ENCODE measurements at regions not wholly inside any gene's neighbourhood (a gene's known extent, or its start where the extent isn't known, plus 50 kb on each side); places are given as distances from the start of the nearest gene placed in this dataset.
A peak's percentile ranks its signal among the peaks of the same experiment; 100 is the strongest.

DNA sequence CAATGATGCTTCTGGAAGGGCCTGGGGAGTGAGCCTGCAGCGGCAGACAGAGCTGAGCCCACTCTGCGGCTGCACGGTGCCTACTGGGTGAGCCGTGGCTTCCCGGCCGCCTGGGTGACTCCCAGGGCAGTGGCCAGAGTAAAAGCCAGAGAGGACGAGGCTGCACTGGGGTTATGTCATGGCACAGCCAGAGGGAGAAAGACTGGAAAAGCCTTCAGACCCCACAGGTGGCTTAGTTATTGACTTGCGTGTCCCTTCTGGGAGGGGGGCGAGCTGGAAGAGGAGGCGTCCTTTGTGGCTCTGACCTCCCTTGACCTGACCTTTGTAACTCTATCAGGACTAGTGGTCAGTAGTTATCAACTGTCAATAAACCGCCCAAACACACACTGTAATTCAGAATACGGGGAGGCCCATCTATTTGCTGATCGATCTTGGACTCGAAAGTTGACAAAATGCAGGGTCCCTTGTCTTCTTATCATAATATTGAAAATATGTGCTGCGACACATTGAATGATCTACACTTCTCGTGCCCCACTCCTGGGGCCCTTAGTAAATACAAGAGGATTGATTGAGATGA, 385.9 kb upstream of the ZFHX3 start (continued):
- TF ChIP-seq, protein P1, sequence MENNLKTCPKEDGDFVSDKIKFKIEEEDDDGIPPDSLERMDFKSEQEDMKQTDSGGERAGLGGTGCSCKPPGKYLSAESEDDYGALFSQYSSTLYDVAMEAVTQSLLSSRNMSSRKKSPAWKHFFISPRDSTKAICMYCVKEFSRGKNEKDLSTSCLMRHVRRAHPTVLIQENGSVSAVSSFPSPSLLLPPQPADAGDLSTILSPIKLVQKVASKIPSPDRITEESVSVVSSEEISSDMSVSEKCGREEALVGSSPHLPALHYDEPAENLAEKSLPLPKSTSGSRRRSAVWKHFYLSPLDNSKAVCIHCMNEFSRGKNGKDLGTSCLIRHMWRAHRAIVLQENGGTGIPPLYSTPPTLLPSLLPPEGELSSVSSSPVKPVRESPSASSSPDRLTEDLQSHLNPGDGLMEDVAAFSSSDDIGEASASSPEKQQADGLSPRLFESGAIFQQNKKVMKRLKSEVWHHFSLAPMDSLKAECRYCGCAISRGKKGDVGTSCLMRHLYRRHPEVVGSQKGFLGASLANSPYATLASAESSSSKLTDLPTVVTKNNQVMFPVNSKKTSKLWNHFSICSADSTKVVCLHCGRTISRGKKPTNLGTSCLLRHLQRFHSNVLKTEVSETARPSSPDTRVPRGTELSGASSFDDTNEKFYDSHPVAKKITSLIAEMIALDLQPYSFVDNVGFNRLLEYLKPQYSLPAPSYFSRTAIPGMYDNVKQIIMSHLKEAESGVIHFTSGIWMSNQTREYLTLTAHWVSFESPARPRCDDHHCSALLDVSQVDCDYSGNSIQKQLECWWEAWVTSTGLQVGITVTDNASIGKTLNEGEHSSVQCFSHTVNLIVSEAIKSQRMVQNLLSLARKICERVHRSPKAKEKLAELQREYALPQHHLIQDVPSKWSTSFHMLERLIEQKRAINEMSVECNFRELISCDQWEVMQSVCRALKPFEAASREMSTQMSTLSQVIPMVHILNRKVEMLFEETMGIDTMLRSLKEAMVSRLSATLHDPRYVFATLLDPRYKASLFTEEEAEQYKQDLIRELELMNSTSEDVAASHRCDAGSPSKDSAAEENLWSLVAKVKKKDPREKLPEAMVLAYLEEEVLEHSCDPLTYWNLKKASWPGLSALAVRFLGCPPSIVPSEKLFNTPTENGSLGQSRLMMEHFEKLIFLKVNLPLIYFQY (CRISPR knock-in tag; IDR thresholded peaks at IDR 0.05; ENCODE audit: borderline replicate concordance) = no peak
- TF ChIP-seq NR2F6 (IDR thresholded peaks at IDR 0.05) (peak; percentile 70; the same call in 1 of the 2 replicates), NR2F6 (CRISPR knock-in tag; IDR thresholded peaks at IDR 0.05) (no peak), ZNF253 (CRISPR knock-in tag; IDR thresholded peaks at IDR 0.05; ENCODE audit: borderline replicate concordance) (no peak), SOX13 (IDR thresholded peaks at IDR 0.05) (no peak), SOX13 (CRISPR knock-in tag; conservative IDR thresholded peaks at IDR 0.05 in 1 of 2, IDR thresholded peaks at IDR 0.05 in 1 of 2) (peak in 1 of 2 experiments; percentile 56; a peak in 2 of 4 replicates)

DNA sequence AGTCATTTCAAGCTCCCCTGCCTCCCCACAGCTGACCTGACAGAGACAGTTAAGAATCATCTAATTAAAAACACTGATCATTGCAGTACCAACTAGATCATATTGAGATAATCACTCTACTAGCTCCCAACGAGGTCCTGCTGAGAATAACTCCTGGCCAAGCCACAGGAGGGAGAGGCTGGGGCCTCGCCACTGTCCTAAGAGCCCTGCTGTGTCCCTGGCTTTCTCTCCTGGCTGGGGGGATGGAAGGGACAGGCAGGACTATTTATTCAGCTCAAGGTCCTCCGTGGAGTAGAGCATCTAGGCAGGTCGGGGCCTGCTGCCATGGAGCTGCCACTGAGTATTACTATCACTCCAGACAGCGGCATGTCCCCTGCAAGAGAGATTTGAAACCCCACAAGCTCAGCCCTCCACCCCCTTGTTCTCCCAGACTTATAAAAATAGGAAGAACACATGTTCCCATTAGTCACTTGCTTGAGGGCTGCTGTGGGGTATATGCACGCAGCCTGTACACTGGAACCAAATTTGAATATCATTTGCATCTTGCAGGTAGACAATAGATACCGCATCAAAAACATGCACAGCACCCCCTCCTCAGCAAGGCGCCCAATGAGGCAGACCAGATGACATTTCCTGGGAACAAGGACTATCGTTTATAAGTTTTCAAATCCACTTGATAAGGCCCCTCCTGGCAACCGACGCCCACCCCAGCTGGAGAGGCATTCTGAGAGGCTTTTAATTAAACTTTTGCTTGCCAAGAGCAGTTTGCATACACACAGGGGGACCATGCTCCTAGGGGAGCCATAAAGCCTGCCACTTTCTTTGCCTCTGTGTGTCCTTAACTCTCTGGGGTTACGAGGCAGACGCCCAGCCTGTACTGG, 385.2 kb upstream of the ZFHX3 start:
- intact Hi-C loops (cut with micrococcal nuclease; ENCODE audit: unreplicated experiment) (no loop called here), in situ Hi-C loops (cut with HindIII; ENCODE audit: extremely low pct_ligation_motif_present, low pct_unique_long_range_greater_than_20kb) (no loop called here)
- BruUV-seq (replicated peaks) = no TSS peak
- H4K20me1 ChIP-seq (ENCODE audit: insufficient read depth, low read length) = no peaks in the 10 kb centered on the region
- H3K4me2 ChIP-seq (ENCODE audit: low read depth, low read length) = no peak overlapping the region
- H3K27me3 ChIP-seq (ENCODE audit: control insufficient read depth in 1 of 2, insufficient read depth in 2 of 2, low read length in 2 of 2) = peaks cover 0 to 45% of the 10 kb centered on the region in 2 experiments; a peak in 4 of 5 replicates
- no peaks in the 10 kb centered on the region for H3K9me3 ChIP-seq (ENCODE audit: low read length)
- H2AFZ ChIP-seq (ENCODE audit: low read length) = no peak overlapping the region
- TF ChIP-seq, protein P2, sequence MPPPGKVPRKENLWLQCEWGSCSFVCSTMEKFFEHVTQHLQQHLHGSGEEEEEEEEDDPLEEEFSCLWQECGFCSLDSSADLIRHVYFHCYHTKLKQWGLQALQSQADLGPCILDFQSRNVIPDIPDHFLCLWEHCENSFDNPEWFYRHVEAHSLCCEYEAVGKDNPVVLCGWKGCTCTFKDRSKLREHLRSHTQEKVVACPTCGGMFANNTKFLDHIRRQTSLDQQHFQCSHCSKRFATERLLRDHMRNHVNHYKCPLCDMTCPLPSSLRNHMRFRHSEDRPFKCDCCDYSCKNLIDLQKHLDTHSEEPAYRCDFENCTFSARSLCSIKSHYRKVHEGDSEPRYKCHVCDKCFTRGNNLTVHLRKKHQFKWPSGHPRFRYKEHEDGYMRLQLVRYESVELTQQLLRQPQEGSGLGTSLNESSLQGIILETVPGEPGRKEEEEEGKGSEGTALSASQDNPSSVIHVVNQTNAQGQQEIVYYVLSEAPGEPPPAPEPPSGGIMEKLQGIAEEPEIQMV (CRISPR knock-in tag; IDR thresholded peaks at IDR 0.05; ENCODE audit: low read depth) = no peak
- 0 out of 2 replicates have a peak, but pooled peaks have one; percentile 20 for TF ChIP-seq KDM5B (CRISPR knock-in tag; IDR thresholded peaks at IDR 0.05; ENCODE audit: borderline replicate concordance)
- no peak for FAIRE-seq
- no peaks in the 10 kb centered on the region for H3K79me2 ChIP-seq (ENCODE audit: insufficient read depth, low read length)
- no peak for DNase-seq (ENCODE audit: low spot score)
- ChIA-PET POLR2A (no interaction called here), CTCF (ENCODE audit: low intra/inter-chr PET ratio, low total read pairs) (no interaction called here)
- no peak overlapping the region for H3K4me3 ChIP-seq (replicated peaks in 1 of 3; ENCODE audit: insufficient read depth in 1 of 3, low read depth in 2 of 3, low read length in 3 of 3)
- ATAC-seq = peak; percentile 43; the same call in 2 of the 3 replicates
- no peaks in the 10 kb centered on the region for H3K36me3 ChIP-seq (replicated peaks in 1 of 2; ENCODE audit: control insufficient read depth in 1 of 2, insufficient read depth in 2 of 2, low read length in 2 of 2)
- H3K9ac ChIP-seq (ENCODE audit: insufficient read depth, low read depth, low read length) = no peak overlapping the region
- peaks cover 11% of the 10 kb centered on the region; the same call in 1 of the 2 replicates for H3K4me1 ChIP-seq (ENCODE audit: insufficient read depth, low read length)
- 26% methylated on average over 13 of the region's 13 CpGs for WGBS (ENCODE audit: low lambda C conversion rate)
- no peak overlapping the region for H3K27ac ChIP-seq (ENCODE audit: extremely low read length, insufficient read depth, low read length)

Measured in HepG2 (cell line).